AG04449 (cell line): ENCODE measurements at regions not wholly inside any gene's neighbourhood (a gene's known extent, or its start where the extent isn't known, plus 50 kb on each side); places are given as distances from the start of the nearest gene placed in this dataset.
A peak's percentile ranks its signal among the peaks of the same experiment; 100 is the strongest.

Experiments
- CTCF ChIA-PET: fragments of 350-600 bp; formaldehyde crosslinking; extraction: SDS; loops from one replicate; lab custom pipeline; 2021; ENCODE audit warnings: antibody characterized with exemption; lab: Yijun Ruan, JAX
- POLR2A ChIA-PET: fragments of 400-600, 350-600 bp; formaldehyde crosslinking; extraction: SDS; loops from one replicate; lab custom pipeline; 2020; ENCODE audit warnings: antibody characterized with exemption, inconsistent platforms; lab: Yijun Ruan, JAX
- DNase-seq: peaks from one replicate; pipeline ENCODE4 v3.0.0-alpha.2; 2010; ENCODE audit warnings: low read depth, low spot score
- H3K4me3 ChIP-seq: 2 replicates; pipeline ENCODE4 v1.5.1; 2011; ENCODE audit warnings: low read depth, mild to moderate bottlenecking, control low read depth, low read length
- TF ChIP-seq, protein P1 (sequence below): IDR thresholded peaks from one replicate; pipeline ENCODE4 v1.5.1; 2011; ENCODE audit warnings: mild to moderate bottlenecking, moderate library complexity, low read length, control low read depth, inconsistent platforms; ENCODE audit not compliant: insufficient read depth; ENCODE audit errors: missing control alignments

DNA sequence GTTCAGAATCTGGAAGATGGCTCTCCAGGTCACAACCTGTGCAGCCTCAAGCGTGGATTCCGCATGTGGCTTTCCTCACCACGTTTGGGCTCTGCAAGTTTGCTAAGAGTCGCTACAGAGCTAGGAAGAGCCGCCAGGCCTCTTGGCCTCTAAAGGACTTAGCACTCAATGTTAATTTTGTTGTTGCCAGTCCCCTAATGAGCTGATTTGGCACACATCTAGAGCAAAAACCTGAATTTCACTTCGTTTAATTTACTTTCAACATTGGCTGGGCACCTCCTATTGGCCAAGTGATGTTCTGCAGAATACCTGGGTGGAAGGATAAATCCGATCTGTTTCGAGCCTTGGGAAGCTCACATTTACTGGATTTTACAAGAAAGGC, 65.8 kb upstream of the UNC5A start:
- POLR2A ChIA-PET = no interaction called here
- no peak overlapping the region for H3K4me3 ChIP-seq
- DNase-seq = no peak
- CTCF ChIA-PET = no interaction called here
- TF ChIP-seq, protein P1, sequence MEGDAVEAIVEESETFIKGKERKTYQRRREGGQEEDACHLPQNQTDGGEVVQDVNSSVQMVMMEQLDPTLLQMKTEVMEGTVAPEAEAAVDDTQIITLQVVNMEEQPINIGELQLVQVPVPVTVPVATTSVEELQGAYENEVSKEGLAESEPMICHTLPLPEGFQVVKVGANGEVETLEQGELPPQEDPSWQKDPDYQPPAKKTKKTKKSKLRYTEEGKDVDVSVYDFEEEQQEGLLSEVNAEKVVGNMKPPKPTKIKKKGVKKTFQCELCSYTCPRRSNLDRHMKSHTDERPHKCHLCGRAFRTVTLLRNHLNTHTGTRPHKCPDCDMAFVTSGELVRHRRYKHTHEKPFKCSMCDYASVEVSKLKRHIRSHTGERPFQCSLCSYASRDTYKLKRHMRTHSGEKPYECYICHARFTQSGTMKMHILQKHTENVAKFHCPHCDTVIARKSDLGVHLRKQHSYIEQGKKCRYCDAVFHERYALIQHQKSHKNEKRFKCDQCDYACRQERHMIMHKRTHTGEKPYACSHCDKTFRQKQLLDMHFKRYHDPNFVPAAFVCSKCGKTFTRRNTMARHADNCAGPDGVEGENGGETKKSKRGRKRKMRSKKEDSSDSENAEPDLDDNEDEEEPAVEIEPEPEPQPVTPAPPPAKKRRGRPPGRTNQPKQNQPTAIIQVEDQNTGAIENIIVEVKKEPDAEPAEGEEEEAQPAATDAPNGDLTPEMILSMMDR = peak; percentile 10

DNA sequence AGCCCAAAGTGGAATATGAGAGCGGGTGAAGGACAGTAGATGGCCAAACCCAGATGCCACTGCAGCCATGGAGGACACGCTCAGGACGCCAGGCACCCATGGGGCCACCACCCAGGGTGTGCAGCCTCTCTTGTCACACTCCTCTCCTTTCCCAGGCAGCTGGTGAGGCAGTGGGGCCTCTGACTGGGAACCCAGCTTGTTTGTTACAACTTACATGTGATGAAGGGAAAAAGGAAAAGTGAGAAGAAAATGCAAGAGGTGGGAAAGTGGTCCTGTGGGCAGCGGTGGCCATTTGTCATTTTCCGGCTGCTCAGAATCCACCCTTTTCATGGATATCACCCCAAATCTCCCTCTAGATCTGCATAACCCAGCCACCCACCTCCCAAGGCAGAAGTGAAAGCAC, 62.7 kb upstream of the UNC5A start:
- ChIA-PET CTCF (no interaction called here), POLR2A (no interaction called here)
- TF ChIP-seq, protein P1 = no peak
- no peak overlapping the region for H3K4me3 ChIP-seq
- no peak for DNase-seq

DNA sequence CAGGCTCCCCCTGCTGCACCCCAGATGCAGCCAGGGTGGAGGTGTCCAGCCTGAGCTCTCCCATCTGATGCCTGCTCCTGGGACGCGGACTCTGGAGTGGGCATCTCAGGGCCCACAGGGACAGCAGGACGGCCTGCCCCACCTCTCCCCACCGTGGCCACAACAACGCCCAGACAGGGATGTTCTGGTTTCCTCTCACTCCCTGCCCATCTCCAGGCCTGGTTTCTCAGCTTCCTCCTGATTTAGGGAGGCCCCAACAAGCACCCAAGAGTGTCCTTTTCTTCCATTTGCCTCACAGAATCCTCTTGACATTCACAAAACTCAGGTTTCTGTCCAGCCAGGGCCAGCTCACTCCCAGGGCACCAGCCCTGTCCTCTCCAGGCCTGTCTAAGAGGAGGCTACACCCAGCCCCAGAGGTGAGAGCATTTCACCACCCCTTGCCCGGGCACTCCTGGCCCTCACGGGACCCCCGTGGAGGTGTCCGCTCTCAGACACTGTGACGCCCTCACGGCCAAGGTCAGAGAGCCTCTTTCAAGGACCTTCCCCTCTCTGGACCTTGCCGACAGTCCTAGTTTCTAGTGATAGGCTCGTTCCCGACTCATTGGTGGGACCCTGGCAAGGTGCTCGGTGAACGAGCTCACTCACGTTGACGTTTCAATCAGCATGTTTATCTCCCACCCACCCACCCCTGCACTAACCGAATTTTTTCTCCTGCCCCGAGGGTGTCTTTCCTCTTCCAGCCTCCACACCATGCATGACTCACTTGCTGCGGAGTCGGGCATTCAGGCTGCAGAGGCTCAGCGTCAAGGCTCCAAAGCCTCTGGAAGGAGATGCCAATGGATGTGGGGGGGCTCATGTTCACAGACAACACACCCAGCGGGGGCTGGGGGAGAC, 62.0 kb upstream of the UNC5A start:
- TF ChIP-seq, protein P1 = no peak
- ChIA-PET CTCF (no interaction called here), POLR2A (no interaction called here)

DNA sequence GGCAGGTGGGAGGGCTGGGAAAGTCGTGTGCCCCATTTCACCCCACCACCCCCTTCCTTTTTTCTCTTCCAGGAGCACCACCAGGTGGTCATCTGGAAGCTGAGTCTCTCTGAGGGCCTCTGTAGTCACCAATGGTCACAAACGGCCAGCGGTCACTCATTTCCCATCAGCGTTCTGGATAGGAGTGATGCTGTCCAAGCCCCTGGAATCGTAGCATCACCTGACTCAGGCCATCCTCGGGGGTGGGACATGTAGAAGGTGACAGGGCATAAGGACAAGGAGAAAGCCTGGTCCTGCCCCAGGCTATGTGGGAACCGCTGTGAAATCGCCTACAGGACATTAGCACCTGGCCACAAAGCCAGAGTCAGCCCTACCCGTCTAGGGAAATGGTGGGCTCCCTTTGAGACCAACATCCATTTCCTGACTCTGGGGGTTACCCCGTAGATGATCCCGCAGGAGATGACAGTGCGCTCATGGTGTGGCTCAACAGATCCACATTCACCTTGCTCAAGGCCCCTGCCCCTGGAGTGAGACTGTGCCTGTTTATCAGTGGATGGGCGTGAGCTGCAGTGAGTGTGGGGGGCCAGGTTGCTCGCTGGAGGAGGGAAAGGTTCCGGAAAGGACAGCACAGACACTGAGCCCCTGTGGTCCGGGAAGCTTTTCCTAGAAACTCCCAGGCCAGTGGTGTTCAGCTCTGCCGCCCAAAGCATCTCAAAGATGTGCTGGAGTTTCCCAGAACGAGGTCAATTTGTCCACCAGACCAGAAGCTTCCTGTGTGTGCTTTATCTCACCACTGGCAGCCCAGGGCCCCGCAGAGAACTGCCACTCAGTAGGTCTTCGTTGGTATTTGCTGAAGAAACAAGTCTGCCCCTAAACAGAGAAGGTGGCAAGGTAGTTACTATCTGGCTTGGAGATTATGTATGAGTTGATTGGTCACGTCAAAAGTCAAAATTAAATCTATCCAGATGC, 61.1 kb upstream of the UNC5A start:
- POLR2A ChIA-PET = no interaction called here
- CTCF ChIA-PET = no interaction called here
- DNase-seq = no peak
- TF ChIP-seq, protein P1 = no peak
- no peak overlapping the region for H3K4me3 ChIP-seq

More for the DNA sequence above, 62.0 kb upstream of the UNC5A start:
- DNase-seq = no peak
- H3K4me3 ChIP-seq = no peak overlapping the region

DNA sequence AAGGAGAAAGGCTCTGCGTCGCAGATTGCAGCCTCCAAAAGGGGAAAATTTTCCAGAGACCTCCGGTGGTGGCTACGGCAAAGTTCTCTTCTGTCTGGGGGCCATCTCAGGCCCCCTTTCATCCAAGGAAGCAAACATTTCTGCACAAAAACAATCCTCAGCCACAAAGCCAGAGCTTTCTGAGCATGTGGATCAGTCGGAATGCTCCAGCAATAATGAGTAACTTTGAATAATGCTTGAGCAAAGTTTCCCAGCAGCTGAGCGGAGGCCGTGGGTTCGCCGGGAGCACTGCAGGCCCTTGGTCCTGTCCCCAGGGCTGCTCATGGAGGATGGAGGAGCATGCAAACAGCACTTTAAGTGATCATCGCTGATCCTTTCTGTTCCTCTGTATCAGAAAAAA, 60.2 kb upstream of the UNC5A start:
- TF ChIP-seq, protein P1 = no peak
- POLR2A ChIA-PET = no interaction called here
- H3K4me3 ChIP-seq = no peak overlapping the region
- CTCF ChIA-PET = no interaction called here
- no peak for DNase-seq
